T-helper 2 cell treated with Interferon-gamma antibody and Interleukin-4, amounts not matched to agents 5 μg/mL and 100 μg/mL, for 36 hours (primary cell): ENCODE measurements at regions not wholly inside any gene's neighbourhood (a gene's known extent, or its start where the extent isn't known, plus 50 kb on each side); places are given as distances from the start of the nearest gene placed in this dataset.

ENCODE experiments used
- DNase-seq: peaks from one replicate; pipeline ENCODE4 v3.0.0; 2021; ENCODE audit warnings: low spot score
- H3K27ac Mint-ChIP-seq: one replicate; pipeline ENCODE4 v1.8.0; 2021; ENCODE audit warnings: mild to moderate bottlenecking, mixed read lengths
- H3K27me3 Mint-ChIP-seq: one replicate; pipeline ENCODE4 v1.8.0; 2021; ENCODE audit warnings: low read depth, mixed read lengths
- H3K36me3 Mint-ChIP-seq: one replicate; pipeline ENCODE4 v1.8.0; 2021; ENCODE audit warnings: low read depth, mixed read lengths
- H3K4me1 Mint-ChIP-seq: one replicate; pipeline ENCODE4 v1.8.0; 2021; ENCODE audit warnings: low read depth, mixed read lengths
- H3K4me3 Mint-ChIP-seq: one replicate; pipeline ENCODE4 v1.8.0; 2022; ENCODE audit warnings: mild to moderate bottlenecking, moderate library complexity, mixed read lengths
- H3K9me3 Mint-ChIP-seq: one replicate; pipeline ENCODE4 v1.8.0; 2021; ENCODE audit warnings: mixed read lengths

DNA sequence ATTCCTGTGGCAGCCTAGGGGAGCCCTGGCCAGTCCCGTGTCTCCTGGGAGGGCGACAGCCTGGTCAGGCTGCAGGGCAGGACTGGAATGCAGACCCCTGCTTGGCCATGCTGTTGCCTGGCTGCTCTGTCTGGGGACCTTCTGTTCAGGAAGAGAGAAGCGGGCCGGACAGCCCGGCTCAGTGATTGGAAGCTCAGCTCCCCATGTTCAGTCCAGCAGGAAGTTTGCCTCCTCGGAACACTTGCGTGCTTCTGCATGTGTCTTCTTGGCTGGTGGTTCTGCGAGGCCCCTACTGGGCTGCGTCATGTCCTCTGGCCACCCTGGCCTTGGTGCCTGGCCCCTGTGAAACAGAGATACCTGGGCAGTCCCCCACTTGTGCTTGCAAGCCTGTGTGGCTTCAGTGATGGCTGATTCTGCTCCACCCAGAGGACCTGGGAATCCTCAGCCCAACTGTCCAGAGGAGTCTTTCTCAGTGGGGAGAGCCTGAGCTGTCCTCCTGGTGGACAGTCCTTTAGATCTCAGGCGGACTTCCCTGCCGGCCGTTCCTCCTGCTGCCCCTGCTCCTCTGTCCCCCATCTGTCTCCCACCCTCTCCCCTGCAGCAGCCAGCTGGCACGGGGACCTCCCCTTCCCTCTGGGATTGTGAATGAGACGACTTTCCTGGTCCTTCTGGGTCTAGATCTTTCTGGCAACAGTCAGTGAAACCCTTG, 279.5 kb downstream of the SEC14L1 start:
- Mint-ChIP-seq H3K4me1 (peaks cover 39% of the 10 kb centered on the region), H3K9me3 (no peaks in the 10 kb centered on the region), H3K27ac (peak overlapping the region; percentile 81), H3K36me3 (peaks cover 35% of the 10 kb centered on the region), H3K27me3 (no peaks in the 10 kb centered on the region), H3K4me3 (peak overlapping the region; percentile 73)
- no peak for DNase-seq

DNA sequence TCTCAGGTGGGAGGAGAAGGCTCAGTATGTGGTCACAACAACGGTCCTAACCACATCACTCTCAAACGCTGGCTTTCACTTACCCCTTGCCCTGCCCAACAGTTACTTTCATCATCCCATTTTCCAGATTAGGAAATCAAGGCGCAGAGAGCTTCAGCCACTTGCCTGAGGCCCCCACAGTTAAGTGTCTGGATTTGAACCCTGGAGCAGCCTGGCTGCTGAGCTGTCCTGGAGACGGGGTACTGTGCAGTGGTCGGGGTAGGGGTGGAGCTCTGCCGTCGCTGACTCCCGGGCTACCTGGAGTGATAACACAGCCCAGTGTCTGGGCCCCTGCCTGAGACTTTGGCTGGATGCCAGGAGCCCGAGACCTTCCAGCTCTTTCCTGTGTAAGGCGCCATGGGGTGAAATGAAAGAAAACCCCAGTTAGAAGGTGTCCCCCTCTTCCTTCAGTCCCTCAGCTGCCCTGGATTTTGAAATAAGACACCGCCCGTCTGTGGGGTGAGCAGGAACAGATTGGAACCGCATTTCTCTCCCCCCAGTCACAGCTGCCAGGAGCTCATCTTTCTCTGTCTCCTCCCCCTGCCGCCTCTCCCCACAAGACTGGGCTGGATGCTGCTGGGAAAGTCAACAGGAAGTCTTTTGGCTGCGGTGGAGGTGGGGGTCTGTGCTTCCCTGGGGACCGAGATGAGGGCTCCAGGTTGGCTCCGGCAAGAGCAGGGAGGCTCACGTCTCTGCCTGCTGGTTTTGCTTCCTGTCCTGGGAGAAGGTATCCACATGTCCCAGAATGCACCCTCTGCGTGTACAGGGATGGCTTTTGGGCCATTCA, 280.2 kb downstream of the SEC14L1 start:
- H3K4me1 Mint-ChIP-seq, result peaks cover 37% of the 10 kb centered on the region
- H3K36me3 Mint-ChIP-seq, result peaks cover 34% of the 10 kb centered on the region
- H3K27me3 Mint-ChIP-seq, result no peaks in the 10 kb centered on the region
- no peaks in the 10 kb centered on the region for H3K9me3 Mint-ChIP-seq
- H3K4me3 Mint-ChIP-seq, result peak overlapping the region; percentile 73
- H3K27ac Mint-ChIP-seq, result peak overlapping the region; percentile 81
- DNase-seq, result no peak

GRCh38 chr17:77421630-77421972, 280.8 kb downstream of the SEC14L1 start:
- peak overlapping the region; percentile 73 for H3K4me3 Mint-ChIP-seq
- no peaks in the 10 kb centered on the region for H3K9me3 Mint-ChIP-seq
- H3K36me3 Mint-ChIP-seq, result peaks cover 35% of the 10 kb centered on the region
- H3K27me3 Mint-ChIP-seq, result no peaks in the 10 kb centered on the region
- no peak for DNase-seq
- peaks cover 36% of the 10 kb centered on the region for H3K4me1 Mint-ChIP-seq
- peak overlapping the region; percentile 81 for H3K27ac Mint-ChIP-seq

- no peak overlapping the region for H3K4me3 Mint-ChIP-seq
- H3K36me3 Mint-ChIP-seq, result peaks cover 35% of the 10 kb centered on the region
- H3K4me1 Mint-ChIP-seq, result peaks cover 38% of the 10 kb centered on the region
- H3K9me3 Mint-ChIP-seq, result no peaks in the 10 kb centered on the region
- no peaks in the 10 kb centered on the region for H3K27me3 Mint-ChIP-seq
- peak overlapping the region; percentile 62 for H3K27ac Mint-ChIP-seq
- DNase-seq, result no peak
Measured at GRCh38 chr17:77422104-77422747, 281.5 kb downstream of the SEC14L1 start.

DNA sequence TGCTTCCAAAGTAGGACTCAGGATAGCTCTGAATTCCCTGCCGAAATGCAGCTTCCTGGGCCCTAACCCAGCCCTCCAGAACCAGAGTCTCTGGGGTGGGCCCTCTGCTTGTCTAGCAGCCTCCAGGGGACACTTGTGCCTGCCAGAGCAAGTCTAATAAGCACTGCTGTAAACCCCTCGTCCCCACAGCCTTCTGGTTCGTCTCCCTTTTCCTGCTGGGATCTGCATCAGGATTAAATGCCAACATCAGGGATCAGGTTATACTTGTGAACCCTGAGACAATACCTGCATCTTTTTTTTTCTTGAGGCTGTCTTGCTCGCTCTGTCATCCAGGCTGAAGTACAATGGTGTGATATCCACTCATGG, 282.0 kb downstream of the SEC14L1 start:
- Mint-ChIP-seq H3K4me3 (no peak overlapping the region), H3K27ac (peak overlapping the region; percentile 31), H3K9me3 (no peaks in the 10 kb centered on the region), H3K4me1 (peaks cover 37% of the 10 kb centered on the region), H3K27me3 (no peaks in the 10 kb centered on the region), H3K36me3 (peaks cover 34% of the 10 kb centered on the region)
- DNase-seq, result no peak

GRCh38 chr17:77423589-77424451, 283.1 kb downstream of the SEC14L1 start:
- H3K36me3 Mint-ChIP-seq, result peaks cover 37% of the 10 kb centered on the region
- H3K4me3 Mint-ChIP-seq, result no peak overlapping the region
- DNase-seq, result no peak
- H3K9me3 Mint-ChIP-seq, result no peaks in the 10 kb centered on the region
- H3K4me1 Mint-ChIP-seq, result peaks cover 48% of the 10 kb centered on the region
- no peaks in the 10 kb centered on the region for H3K27me3 Mint-ChIP-seq
- H3K27ac Mint-ChIP-seq, result no peak overlapping the region

- H3K27me3 Mint-ChIP-seq, result no peaks in the 10 kb centered on the region
- DNase-seq, result no peak
- no peak overlapping the region for H3K27ac Mint-ChIP-seq
- peaks cover 34% of the 10 kb centered on the region for H3K36me3 Mint-ChIP-seq
- no peak overlapping the region for H3K4me3 Mint-ChIP-seq
- H3K4me1 Mint-ChIP-seq, result peaks cover 53% of the 10 kb centered on the region
- no peaks in the 10 kb centered on the region for H3K9me3 Mint-ChIP-seq
Measured at GRCh38 chr17:77424585-77425344, 284.0 kb downstream of the SEC14L1 start.

- no peak overlapping the region for H3K27ac Mint-ChIP-seq
- no peak overlapping the region for H3K4me3 Mint-ChIP-seq
- H3K36me3 Mint-ChIP-seq, result peaks cover 30% of the 10 kb centered on the region
- DNase-seq, result no peak
- no peaks in the 10 kb centered on the region for H3K27me3 Mint-ChIP-seq
- no peaks in the 10 kb centered on the region for H3K9me3 Mint-ChIP-seq
- H3K4me1 Mint-ChIP-seq, result peaks cover 52% of the 10 kb centered on the region
Measured at GRCh38 chr17:77425348-77425747, 284.6 kb downstream of the SEC14L1 start.

GRCh38 chr17:77425791-77426641, 285.2 kb downstream of the SEC14L1 start:
- Mint-ChIP-seq H3K27me3 (no peaks in the 10 kb centered on the region), H3K36me3 (peaks cover 25% of the 10 kb centered on the region)

GRCh38 chr17:77426676-77427386, 286.1 kb downstream of the SEC14L1 start:
- Mint-ChIP-seq H3K4me3 (no peak overlapping the region), H3K4me1 (peaks cover 44% of the 10 kb centered on the region), H3K27ac (peak overlapping the region; percentile 31), H3K36me3 (peaks cover 20% of the 10 kb centered on the region), H3K27me3 (no peaks in the 10 kb centered on the region), H3K9me3 (no peaks in the 10 kb centered on the region)
- DNase-seq, result no peak

More at GRCh38 chr17:77425791-77426641, 285.2 kb downstream of the SEC14L1 start:
- Mint-ChIP-seq H3K9me3 (no peaks in the 10 kb centered on the region), H3K27ac (peak overlapping the region; percentile 7), H3K4me1 (peaks cover 46% of the 10 kb centered on the region), H3K4me3 (no peak overlapping the region)
- DNase-seq, result no peak

- Mint-ChIP-seq H3K27ac (peak overlapping the region; percentile 56), H3K4me3 (no peak overlapping the region), H3K9me3 (no peaks in the 10 kb centered on the region), H3K36me3 (peaks cover 26% of the 10 kb centered on the region), H3K27me3 (no peaks in the 10 kb centered on the region), H3K4me1 (peaks cover 50% of the 10 kb centered on the region)
- DNase-seq, result no peak
Measured at GRCh38 chr17:77427391-77427991, 286.7 kb downstream of the SEC14L1 start.
